Sigmoid colon (tissue), 4 donors: ENCODE measurements at regions not wholly inside any gene's neighbourhood (a gene's known extent, or its start where the extent isn't known, plus 50 kb on each side); places are given as distances from the start of the nearest gene placed in this dataset.

Source experiments
- CTCF ChIP-seq, 4 experiments: fragments of 450-650 bp in 3 of 4; fragments of 200-600 bp in 1 of 4; IDR thresholded peaks; one replicate each; pipeline ENCODE4 v1.5.1; 2016 to 2019; ENCODE audit warnings: antibody characterized with exemption in 4 of 4, mild to moderate bottlenecking in 3 of 4, moderate library complexity in 2 of 4
- POLR2A ChIP-seq, 2 donors: fragments of 450-650 bp; IDR thresholded peaks; one replicate each; pipeline ENCODE4 v1.6.1; 2016; ENCODE audit warnings: antibody characterized with exemption in 2 of 2, mild to moderate bottlenecking in 2 of 2, moderate library complexity in 2 of 2
- POLR2AphosphoS5 ChIP-seq, 4 donors: sonication (generic); formaldehyde crosslinking; IDR thresholded peaks; one replicate each; pipeline ENCODE4 v1.6.1; 2017; ENCODE audit warnings: antibody characterized with exemption in 4 of 4

GRCh38 chr16:87221633-87222032 is 95.6 kb downstream of the C16orf95 start:
- TF ChIP-seq CTCF (IDR thresholded peaks at IDR 0.05) = no peak
- no peak for TF ChIP-seq POLR2AphosphoS5 (IDR thresholded peaks at IDR 0.05)
- TF ChIP-seq POLR2A (IDR thresholded peaks at IDR 0.05) = no peak
